NCI-H2196 (cell line): ENCODE measurements at regions not wholly inside any gene's neighbourhood (a gene's known extent, or its start where the extent isn't known, plus 50 kb on each side); places are given as distances from the start of the nearest gene placed in this dataset.

Source experiments
- DNase-seq: peaks from one replicate; lab custom pipeline; 2025; ENCODE audit not compliant: unreplicated experiment; lab: John Stamatoyannopoulos, UW

DNA sequence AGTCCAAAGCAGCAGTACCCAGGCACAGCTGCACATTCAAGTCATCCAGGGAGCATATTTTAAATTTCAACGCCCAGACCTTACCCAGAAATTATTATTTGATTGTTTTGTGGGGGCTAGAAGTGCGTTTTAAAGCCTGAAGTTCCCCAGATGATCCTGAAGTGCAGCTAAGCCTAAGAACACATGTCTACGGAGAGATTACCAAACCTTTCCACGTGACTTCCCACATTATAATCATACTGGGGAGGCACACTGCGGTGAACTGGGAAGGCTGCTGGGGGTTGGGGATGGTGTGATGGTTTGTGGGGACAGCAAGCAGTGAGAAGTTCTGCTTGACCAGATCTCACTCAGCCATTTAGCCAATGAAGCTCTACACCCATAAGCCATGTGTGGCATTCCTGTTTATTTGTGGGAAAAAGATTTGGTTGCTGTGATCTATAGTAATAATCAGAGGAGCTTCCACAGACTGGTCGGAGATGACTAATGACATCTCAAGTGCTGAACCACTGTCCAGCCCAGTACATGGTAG, 93.4 kb upstream of the CDH6 start:
- DNase-seq, result no peak

- no peak for DNase-seq
Measured at GRCh38 chr5:31098811-31099210, 94.7 kb upstream of the CDH6 start.

GRCh38 chr5:31097851-31098250, 95.6 kb upstream of the CDH6 start:
- no peak for DNase-seq

- no peak for DNase-seq
Measured at GRCh38 chr5:31096238-31096865, 97.1 kb upstream of the CDH6 start.

GRCh38 chr5:31095796-31096195, 97.7 kb upstream of the CDH6 start:
- no peak for DNase-seq

DNA sequence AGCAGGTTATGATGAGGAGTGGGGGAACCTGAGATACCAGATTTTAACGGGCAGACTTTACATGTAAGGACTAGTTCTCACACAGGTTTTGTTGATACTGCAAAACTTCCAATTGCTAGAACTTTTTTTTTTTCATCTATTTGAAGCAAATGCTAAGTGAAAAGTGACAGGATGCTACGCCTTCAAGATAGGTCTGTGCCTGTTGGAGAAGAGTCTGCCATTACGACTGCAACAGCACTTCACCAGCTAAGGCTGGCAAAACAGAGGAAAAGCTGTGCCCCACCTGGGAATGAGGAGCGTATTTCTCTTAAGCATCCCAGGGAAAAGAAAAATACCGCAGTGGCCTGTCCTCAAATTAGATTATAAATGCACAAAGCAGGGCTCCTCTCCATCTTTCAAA, 102.0 kb upstream of the CDH6 start:
- DNase-seq, result no peak

- DNase-seq, result no peak
Measured at GRCh38 chr5:31090467-31090866, 103.0 kb upstream of the CDH6 start.

DNA sequence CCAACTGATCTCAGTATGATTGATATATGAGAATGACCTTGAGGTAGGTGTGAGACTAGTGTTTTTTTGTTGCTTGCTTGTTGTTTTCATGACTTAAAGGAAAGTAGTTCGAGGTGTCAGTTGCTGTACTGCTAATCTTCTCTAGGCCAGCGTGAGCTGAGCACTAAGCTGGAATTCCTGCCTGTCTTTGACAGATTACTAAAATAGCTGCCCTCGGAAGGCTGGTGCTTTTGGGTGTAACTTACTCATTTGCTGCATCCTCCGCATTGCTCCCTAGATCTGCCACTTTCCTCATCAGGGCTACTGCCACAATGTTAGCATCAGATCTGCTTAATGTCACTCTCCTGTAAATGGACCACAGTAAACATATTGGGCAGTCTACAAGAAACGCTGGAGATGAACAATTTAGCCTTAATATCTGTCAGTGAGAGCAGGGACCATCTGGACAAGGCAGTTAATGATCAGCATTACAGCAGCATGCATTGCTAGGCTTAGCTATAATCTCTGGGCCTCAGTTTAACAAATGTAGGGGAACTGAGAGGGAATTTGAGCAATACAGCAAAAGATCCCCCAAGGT, 106.6 kb upstream of the CDH6 start:
- DNase-seq, result no peak

GRCh38 chr5:31084871-31085270, 108.6 kb upstream of the CDH6 start:
- DNase-seq, result no peak

- DNase-seq, result no peak
Measured at GRCh38 chr5:31083364-31083763, 110.1 kb upstream of the CDH6 start.

- no peak for DNase-seq
Measured at GRCh38 chr5:31079668-31080067, 113.8 kb upstream of the CDH6 start.

- DNase-seq, result no peak
Measured at GRCh38 chr5:31078956-31079355, 114.5 kb upstream of the CDH6 start.

DNA sequence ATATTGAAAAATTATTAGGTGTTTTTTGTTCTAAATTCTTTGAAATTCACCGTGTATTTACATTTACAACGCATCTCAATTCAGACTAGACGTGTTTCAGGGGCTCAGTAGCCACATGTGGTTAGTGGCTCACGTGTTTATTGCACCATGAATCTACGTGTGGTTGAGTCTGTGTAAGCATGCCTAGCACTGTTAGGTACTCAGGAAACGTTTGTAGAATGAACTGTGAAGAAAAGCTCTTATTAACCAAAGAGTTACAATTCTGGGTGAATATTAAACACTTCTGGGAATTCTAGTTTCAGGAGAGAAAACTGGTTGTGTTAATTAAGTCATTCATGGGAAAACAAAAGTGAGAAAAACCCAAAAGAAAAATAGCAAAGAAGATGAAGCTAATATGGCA, 117.5 kb upstream of the CDH6 start:
- DNase-seq, result no peak

- DNase-seq, result no peak
Measured at GRCh38 chr5:31068287-31068686, 125.2 kb upstream of the CDH6 start.

DNA sequence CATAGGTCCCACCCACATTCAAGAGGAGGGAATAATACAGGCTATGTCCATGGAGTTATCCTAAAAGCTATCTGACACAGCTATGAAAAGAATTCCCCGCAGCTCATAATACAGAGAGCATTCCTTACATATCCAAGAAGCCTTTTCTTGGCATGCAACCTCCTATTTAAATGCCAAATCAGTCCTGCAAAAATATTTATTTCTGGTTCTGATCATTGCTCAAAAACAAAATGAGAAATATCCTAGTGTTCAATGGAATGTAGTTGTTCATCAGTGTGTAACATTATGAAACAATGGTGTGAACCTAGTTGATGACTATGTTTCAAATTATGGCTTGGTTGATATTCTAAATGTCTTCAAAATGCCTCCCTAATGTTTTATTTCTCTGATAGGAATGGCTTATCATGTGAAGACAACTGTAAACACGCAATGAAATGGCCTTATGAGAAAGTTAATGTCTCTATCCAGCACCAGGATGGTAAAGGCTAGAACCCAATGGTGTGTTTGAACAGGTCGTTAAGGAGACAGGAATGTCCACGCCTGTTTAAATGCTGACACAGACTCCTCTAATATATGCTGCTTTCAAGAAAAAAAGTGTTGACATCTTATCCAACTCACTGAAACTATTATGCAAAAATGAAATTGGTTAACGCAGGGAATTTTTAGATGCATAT, 126.7 kb upstream of the CDH6 start:
- no peak for DNase-seq

GRCh38 chr5:31064215-31064614, 129.3 kb upstream of the CDH6 start:
- DNase-seq, result no peak

GRCh38 chr5:31062902-31063580, 130.4 kb upstream of the CDH6 start:
- DNase-seq, result no peak

DNA sequence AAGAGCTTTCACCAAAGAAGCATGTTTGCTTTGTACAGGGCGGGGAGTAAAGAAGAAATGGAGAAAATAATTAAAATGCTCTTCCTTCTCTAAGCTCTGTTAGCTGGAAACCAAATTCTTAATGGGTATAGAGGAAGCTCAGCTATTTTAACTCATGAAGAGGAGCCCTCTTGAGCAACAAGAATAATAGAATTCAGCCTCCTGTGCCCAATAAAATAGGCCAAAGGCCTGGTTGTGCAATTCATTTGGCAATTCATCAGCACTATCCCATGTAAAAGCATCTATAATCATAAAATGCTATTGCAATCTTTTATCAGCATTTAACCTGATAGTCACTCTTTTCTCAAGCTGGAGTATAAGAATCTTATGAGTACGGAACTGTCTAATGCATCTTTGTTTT, 133.6 kb upstream of the CDH6 start:
- DNase-seq, result no peak

GRCh38 chr5:31054453-31054852, 139.0 kb upstream of the CDH6 start:
- no peak for DNase-seq

DNA sequence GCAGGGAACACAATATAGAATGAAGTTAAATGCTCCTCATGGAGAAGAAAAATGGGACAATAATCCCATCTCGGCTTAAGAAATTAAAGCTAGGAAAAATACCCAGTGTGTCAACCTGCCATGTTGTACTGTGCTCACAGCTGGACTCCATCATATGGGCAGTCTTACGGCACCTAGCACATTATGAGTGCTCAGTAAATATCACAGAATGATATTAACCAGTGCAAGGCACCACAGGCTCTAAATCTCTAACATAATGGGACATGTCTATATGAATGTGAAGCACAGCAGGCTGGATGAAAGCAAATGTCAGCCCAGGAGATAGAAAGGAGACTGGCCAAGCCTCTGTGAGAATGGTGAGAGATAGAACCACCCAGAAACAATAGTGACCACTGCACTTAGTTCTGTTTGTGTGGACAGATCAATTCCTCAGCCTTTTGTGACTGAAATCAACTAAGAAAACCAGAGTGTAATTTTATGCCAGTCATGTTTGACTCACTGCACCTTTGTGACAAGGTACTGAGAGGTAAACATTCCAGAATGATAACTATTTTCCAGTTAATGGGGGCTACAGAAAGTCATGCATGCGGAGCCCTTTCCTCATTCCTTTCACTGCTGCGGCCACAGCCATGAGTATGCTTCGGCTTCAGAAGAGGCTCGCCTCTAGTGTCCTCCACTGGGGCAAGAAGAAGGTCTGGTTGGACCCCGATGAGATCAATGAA, 140.4 kb upstream of the CDH6 start:
- DNase-seq, result no peak

DNA sequence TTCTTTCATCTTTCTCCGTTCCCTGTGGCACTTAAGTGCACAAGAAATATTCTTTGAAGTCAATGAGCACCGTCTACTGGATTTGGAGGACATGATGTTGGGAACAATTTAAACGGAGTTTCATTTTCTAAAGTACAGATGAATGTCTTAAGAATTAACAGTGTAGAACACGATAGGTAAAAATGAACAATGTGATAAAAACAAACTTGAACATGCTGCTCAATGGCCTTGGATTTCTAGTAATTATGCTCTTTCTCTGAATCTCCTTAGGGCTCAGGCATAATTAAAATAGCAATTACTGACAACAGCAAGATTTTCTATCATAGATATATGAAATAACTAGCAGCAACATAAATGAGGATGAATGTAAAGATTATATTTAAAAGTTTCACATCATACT, 142.2 kb upstream of the CDH6 start:
- no peak for DNase-seq
